ENCODE measurements at regions not wholly inside any gene's neighbourhood (a gene's known extent, or its start where the extent isn't known, plus 50 kb on each side); places are given as distances from the start of the nearest gene placed in this dataset.

DNA sequence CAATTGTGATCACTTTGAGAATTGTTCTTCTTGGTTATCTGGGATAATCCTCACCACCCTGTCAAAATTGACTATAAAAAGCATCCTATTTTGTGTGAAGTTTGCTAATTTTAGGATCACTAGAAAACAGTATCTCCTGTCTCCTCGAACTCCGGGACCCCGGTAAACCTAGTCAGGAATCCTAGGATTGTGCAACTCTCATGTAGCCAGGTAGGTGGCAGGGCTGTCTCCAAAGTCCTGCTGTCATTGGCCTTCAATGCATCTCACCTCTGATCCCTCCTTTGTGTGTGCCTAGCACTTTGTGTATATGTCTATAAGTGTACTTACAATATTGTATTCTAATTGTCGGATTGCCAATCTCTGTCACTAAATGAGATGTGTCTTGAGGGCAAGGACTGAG, 1564.8 kb downstream of the RPA4 start (continued):
- TF ChIP-seq ZNF589 (CRISPR knock-in tag; IDR thresholded peaks at IDR 0.05; ENCODE audit: low read depth) (no peak), U2AF2 (optimal IDR thresholded peaks at IDR 0.05; ENCODE audit: low read depth, low read length) (no peak), NFYB (IDR thresholded peaks at IDR 0.05; ENCODE audit: extremely low read depth, insufficient read length) (no peak), ZNF764 (CRISPR knock-in tag; IDR thresholded peaks at IDR 0.05; ENCODE audit: low read depth) (no peak)
- TF ChIP-seq, protein P1, sequence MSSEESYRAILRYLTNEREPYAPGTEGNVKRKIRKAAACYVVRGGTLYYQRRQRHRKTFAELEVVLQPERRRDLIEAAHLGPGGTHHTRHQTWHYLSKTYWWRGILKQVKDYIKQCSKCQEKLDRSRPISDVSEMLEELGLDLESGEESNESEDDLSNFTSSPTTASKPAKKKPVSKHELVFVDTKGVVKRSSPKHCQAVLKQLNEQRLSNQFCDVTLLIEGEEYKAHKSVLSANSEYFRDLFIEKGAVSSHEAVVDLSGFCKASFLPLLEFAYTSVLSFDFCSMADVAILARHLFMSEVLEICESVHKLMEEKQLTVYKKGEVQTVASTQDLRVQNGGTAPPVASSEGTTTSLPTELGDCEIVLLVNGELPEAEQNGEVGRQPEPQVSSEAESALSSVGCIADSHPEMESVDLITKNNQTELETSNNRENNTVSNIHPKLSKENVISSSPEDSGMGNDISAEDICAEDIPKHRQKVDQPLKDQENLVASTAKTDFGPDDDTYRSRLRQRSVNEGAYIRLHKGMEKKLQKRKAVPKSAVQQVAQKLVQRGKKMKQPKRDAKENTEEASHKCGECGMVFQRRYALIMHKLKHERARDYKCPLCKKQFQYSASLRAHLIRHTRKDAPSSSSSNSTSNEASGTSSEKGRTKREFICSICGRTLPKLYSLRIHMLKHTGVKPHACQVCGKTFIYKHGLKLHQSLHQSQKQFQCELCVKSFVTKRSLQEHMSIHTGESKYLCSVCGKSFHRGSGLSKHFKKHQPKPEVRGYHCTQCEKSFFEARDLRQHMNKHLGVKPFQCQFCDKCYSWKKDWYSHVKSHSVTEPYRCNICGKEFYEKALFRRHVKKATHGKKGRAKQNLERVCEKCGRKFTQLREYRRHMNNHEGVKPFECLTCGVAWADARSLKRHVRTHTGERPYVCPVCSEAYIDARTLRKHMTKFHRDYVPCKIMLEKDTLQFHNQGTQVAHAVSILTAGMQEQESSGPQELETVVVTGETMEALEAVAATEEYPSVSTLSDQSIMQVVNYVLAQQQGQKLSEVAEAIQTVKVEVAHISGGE (CRISPR knock-in tag; IDR thresholded peaks at IDR 0.05), result no peak

DNA sequence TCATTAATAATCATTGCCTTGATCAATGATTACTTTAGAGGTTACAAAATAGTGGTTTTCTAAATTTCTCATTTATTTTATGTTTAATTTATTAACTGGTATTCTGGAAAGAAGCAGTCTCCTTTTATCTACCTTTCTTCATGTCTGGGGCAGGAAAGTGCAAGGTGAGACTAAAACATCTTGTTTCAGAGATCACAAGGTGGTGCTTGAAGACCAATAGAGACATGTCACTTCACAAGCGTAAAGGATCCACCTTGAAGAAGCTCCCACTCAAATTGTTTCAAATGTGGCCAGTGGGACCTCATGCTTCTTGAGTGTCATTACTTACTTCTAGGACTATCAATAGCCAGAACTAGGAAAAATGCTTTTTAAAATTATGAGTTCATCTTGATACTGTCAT, 1568.7 kb downstream of the RPA4 start:
- Histone ChIP-seq H3K27ac (ENCODE audit: extremely low read depth, low read depth, low read length) (no peak overlapping the region), H3K36me3 (ENCODE audit: control insufficient read depth, insufficient read depth, low read length) (no peaks in the 10 kb centered on the region), H4K20me1 (replicated peaks; ENCODE audit: control insufficient read depth, insufficient read depth, low read length) (no peaks in the 10 kb centered on the region), H3K27me3 (ENCODE audit: control insufficient read depth in 2 of 2, insufficient read depth in 2 of 2, low read length in 2 of 2) (no peaks in the 10 kb centered on the region), H3K79me2 (ENCODE audit: control insufficient read depth, insufficient read depth, low read length) (no peaks in the 10 kb centered on the region), H3K9me1 (ENCODE audit: control insufficient read depth, insufficient read depth, low read length) (no peaks in the 10 kb centered on the region), H3K9ac (ENCODE audit: insufficient read depth in 1 of 2, low read depth in 2 of 2, low read length in 2 of 2) (no peak overlapping the region), H3K4me1 (replicated peaks in 1 of 2; ENCODE audit: control insufficient read depth in 2 of 2, insufficient read depth in 2 of 2, low read length in 2 of 2) (no peaks in the 10 kb centered on the region), H3K4me3 (no peak overlapping the region), H3K9me3 (replicated peaks; ENCODE audit: control insufficient read depth, insufficient read depth, low read depth, low read length) (no peaks in the 10 kb centered on the region), H2AFZ (ENCODE audit: low read depth, low read length) (no peak overlapping the region), H3K4me2 (ENCODE audit: insufficient read depth, low read length) (no peak overlapping the region)
- intact Hi-C loops (cut with micrococcal nuclease), result no loop called here
- FAIRE-seq, result no peak
- BruUV-seq (replicated peaks), result no TSS peak
- CTCF ChIA-PET (ENCODE audit: low intra/inter-chr PET ratio), result no interaction called here
- DNase-seq (ENCODE audit: extremely low read depth in 1 of 4, low spot score in 3 of 4), result no peak
- WGBS (ENCODE audit: insufficient coverage, low coverage, missing lambda C conversion rate), result 8% methylated on average over 1 of the region's 1 CpG
- ATAC-seq, result no peak
- in situ Hi-C loops (cut with MboI), result no loop called here
- POLR2A ChIA-PET, result no interaction called here
- TF ChIP-seq, protein P2, sequence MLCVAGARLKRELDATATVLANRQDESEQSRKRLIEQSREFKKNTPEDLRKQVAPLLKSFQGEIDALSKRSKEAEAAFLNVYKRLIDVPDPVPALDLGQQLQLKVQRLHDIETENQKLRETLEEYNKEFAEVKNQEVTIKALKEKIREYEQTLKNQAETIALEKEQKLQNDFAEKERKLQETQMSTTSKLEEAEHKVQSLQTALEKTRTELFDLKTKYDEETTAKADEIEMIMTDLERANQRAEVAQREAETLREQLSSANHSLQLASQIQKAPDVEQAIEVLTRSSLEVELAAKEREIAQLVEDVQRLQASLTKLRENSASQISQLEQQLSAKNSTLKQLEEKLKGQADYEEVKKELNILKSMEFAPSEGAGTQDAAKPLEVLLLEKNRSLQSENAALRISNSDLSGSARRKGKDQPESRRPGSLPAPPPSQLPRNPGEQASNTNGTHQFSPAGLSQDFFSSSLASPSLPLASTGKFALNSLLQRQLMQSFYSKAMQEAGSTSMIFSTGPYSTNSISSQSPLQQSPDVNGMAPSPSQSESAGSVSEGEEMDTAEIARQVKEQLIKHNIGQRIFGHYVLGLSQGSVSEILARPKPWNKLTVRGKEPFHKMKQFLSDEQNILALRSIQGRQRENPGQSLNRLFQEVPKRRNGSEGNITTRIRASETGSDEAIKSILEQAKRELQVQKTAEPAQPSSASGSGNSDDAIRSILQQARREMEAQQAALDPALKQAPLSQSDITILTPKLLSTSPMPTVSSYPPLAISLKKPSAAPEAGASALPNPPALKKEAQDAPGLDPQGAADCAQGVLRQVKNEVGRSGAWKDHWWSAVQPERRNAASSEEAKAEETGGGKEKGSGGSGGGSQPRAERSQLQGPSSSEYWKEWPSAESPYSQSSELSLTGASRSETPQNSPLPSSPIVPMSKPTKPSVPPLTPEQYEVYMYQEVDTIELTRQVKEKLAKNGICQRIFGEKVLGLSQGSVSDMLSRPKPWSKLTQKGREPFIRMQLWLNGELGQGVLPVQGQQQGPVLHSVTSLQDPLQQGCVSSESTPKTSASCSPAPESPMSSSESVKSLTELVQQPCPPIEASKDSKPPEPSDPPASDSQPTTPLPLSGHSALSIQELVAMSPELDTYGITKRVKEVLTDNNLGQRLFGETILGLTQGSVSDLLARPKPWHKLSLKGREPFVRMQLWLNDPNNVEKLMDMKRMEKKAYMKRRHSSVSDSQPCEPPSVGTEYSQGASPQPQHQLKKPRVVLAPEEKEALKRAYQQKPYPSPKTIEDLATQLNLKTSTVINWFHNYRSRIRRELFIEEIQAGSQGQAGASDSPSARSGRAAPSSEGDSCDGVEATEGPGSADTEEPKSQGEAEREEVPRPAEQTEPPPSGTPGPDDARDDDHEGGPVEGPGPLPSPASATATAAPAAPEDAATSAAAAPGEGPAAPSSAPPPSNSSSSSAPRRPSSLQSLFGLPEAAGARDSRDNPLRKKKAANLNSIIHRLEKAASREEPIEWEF (CRISPR knock-in tag; IDR thresholded peaks at IDR 0.05), result no peak
